Keratinocyte (primary cell): ENCODE measurements at regions not wholly inside any gene's neighbourhood (a gene's known extent, or its start where the extent isn't known, plus 50 kb on each side); places are given as distances from the start of the nearest gene placed in this dataset.

Experiments
- EZH2 ChIP-seq: IDR thresholded peaks from one replicate; pipeline ENCODE4 v1.6.1; 2012; ENCODE audit warnings: inconsistent platforms, mild to moderate bottlenecking, low read length, moderate library complexity
- TF ChIP-seq, protein P1 (sequence below), 3 experiments: IDR thresholded peaks in 1 of 3; conservative IDR thresholded peaks in 1 of 3; optimal IDR thresholded peaks in 1 of 3; 2 replicates in 2 of 3; 3 replicates in 1 of 3; pipeline versions ENCODE3 to v1.5.1; 2011; ENCODE audit warnings: low read length in 3 of 3, mild to moderate bottlenecking in 3 of 3, moderate library complexity in 2 of 3, control low read depth in 1 of 3, inconsistent platforms in 1 of 3; ENCODE audit not compliant: insufficient read depth in 2 of 3; ENCODE audit errors: extremely low read depth in 1 of 3

DNA sequence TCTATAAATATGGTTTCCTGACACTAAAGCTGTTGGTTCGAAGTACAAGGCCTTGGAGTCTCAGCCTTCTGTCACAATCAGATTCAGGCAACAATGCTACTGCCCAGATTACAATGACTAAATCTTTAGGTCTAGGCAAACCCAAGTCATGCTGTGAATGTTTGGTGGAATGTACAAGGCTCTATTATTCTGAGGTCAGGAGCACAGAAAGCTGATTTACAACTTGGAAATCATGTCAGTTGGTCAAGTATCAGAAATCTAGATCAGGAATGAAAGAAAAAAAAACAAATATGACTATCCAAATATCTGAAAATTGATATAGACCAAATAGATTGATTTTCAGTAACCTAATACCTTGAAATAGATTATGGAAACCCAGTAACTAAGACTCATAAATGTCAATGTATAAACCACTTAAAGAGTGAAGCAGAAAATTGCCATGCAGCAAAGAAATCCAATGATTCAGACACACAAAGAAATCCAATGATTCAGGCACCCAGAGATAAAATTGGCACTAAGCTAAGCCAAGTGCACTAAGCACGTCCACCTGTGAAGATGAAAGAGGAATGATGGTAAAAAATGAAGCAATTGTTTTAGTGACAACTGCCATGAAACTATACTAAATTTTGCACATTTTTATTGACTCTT lies 588.0 kb upstream of the TUSC1 start:
- TF ChIP-seq, protein P1, sequence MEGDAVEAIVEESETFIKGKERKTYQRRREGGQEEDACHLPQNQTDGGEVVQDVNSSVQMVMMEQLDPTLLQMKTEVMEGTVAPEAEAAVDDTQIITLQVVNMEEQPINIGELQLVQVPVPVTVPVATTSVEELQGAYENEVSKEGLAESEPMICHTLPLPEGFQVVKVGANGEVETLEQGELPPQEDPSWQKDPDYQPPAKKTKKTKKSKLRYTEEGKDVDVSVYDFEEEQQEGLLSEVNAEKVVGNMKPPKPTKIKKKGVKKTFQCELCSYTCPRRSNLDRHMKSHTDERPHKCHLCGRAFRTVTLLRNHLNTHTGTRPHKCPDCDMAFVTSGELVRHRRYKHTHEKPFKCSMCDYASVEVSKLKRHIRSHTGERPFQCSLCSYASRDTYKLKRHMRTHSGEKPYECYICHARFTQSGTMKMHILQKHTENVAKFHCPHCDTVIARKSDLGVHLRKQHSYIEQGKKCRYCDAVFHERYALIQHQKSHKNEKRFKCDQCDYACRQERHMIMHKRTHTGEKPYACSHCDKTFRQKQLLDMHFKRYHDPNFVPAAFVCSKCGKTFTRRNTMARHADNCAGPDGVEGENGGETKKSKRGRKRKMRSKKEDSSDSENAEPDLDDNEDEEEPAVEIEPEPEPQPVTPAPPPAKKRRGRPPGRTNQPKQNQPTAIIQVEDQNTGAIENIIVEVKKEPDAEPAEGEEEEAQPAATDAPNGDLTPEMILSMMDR (optimal IDR thresholded peaks at IDR 0.05 in 1 of 3, IDR thresholded peaks at IDR 0.05 in 1 of 3, conservative IDR thresholded peaks at IDR 0.05 in 1 of 3; ENCODE audit: extremely low read depth in 1 of 3, insufficient read depth in 2 of 3, low read length in 3 of 3) = no peak
- no peak for TF ChIP-seq EZH2
